PC-9 (cell line): ENCODE measurements at regions not wholly inside any gene's neighbourhood (a gene's known extent, or its start where the extent isn't known, plus 50 kb on each side); places are given as distances from the start of the nearest gene placed in this dataset.
"Not testable (repeated sequence)": the region's sequence is repeated elsewhere in the genome, so short reads cannot be mapped to it uniquely, and the experiment has no call there.

ENCODE experiments used
- BruUV-seq: library from RNA; stranded (reverse); fragments of 400-500 nt; replicated peaks from 2 replicates; lab custom pipeline; 2021; lab: Mats Ljungman, UMichigan
- CTCF ChIA-PET: fragments of 300-600 bp; sonication (Branson Sonifier 250); formaldehyde crosslinking; loops from one replicate; lab custom pipeline; 2022; ENCODE audit warnings: antibody characterized with exemption; lab: Charles Lee
- POLR2A ChIA-PET: fragments of 300-600 bp; sonication (Branson Sonifier 250); formaldehyde crosslinking; loops from one replicate; lab custom pipeline; 2022; ENCODE audit warnings: antibody characterized with exemption; ENCODE audit not compliant: unreplicated experiment; lab: Charles Lee
- DNase-seq, 2 experiments: peaks; one replicate each; pipeline versions ENCODE4 v3.0.0 to v3.0.0-alpha.2; 2015 to 2022; ENCODE audit warnings: mixed read lengths in 1 of 2
- H2AFZ ChIP-seq: fragments of 200-600 bp; sonication (generic); 2 replicates; pipeline ENCODE4 v1.8.1; 2017; ENCODE audit warnings: antibody characterized with exemption
- H3F3A ChIP-seq: fragments of 200-600 bp; sonication (generic); 2 replicates; pipeline ENCODE4 v1.8.1; 2017; ENCODE audit warnings: antibody characterized with exemption, mild to moderate bottlenecking, low read depth; ENCODE audit not compliant: insufficient read depth
- H3K27ac ChIP-seq: fragments of 200-600 bp; sonication (generic); 2 replicates; pipeline ENCODE4 v1.6.1; 2016; ENCODE audit warnings: mixed run types
- H3K27me3 ChIP-seq: fragments of 200-600 bp; sonication (generic); 2 replicates; pipeline ENCODE4 v1.6.1; 2016; ENCODE audit warnings: low read depth, mixed run types; ENCODE audit not compliant: insufficient read depth
- H3K36me3 ChIP-seq: fragments of 200-600 bp; sonication (generic); 2 replicates; pipeline ENCODE4 v1.6.1; 2016; ENCODE audit warnings: low read depth, mixed run types
- H3K4me1 ChIP-seq: fragments of 200-600 bp; sonication (generic); replicated peaks from 2 replicates; pipeline ENCODE4 v1.6.1; 2016; ENCODE audit warnings: mixed run types; ENCODE audit not compliant: insufficient read depth
- H3K4me2 ChIP-seq: fragments of 200-600 bp; sonication (generic); 2 replicates; pipeline ENCODE4 v1.6.1; 2017; ENCODE audit warnings: mixed run types
- H3K4me3 ChIP-seq: fragments of 200-600 bp; sonication (generic); 2 replicates; pipeline ENCODE4 v1.6.1; 2016; ENCODE audit warnings: mixed run types
- H3K79me2 ChIP-seq: fragments of 200-600 bp; sonication (generic); 2 replicates; pipeline ENCODE4 v1.6.1; 2017; ENCODE audit warnings: low read depth, mixed run types
- H3K9me2 ChIP-seq: fragments of 200-600 bp; sonication (generic); 2 replicates; pipeline ENCODE4 v1.8.1; 2017; ENCODE audit warnings: mild to moderate bottlenecking; ENCODE audit not compliant: insufficient read depth
- H3K9me3 ChIP-seq: fragments of 200-600 bp; sonication (generic); 2 replicates; pipeline ENCODE4 v1.8.1; 2016; ENCODE audit warnings: low read depth; ENCODE audit not compliant: insufficient read depth
- H4K20me1 ChIP-seq: fragments of 200-600 bp; sonication (generic); 2 replicates; pipeline ENCODE4 v1.8.1; 2017; ENCODE audit not compliant: insufficient read depth
- CTCF ChIP-seq: fragments of 200-600 bp; sonication (generic); conservative IDR thresholded peaks from 2 replicates; pipeline ENCODE4 v1.6.1; 2017; ENCODE audit warnings: mixed run types, antibody characterized with exemption, mild to moderate bottlenecking, moderate library complexity
- EZH2 ChIP-seq: fragments of 200-600 bp; sonication (generic); IDR thresholded peaks from 2 replicates; pipeline ENCODE4 v1.8.0; 2017; ENCODE audit warnings: antibody characterized with exemption, low read depth
- intact Hi-C: fragments of 100-400 bp; cut with micrococcal nuclease; formaldehyde crosslinking; loops from one replicate; pipeline ENCODE4 v1.10.0; 2022; ENCODE audit not compliant: unreplicated experiment

GRCh38 chr4:120003193-120003592 lies 63.5 kb downstream of the MAD2L1 start:
- intact Hi-C loops: no loop called here
- H4K20me1 ChIP-seq: no peaks in the 10 kb centered on the region
- H3K9me3 ChIP-seq: no peaks in the 10 kb centered on the region
- H3K4me3 ChIP-seq: no peak overlapping the region
- H3K79me2 ChIP-seq: no peaks in the 10 kb centered on the region
- no peak overlapping the region for H2AFZ ChIP-seq
- no peak overlapping the region for H3K27ac ChIP-seq
- H3K9me2 ChIP-seq: no peaks in the 10 kb centered on the region; the same call in 1 of the 2 replicates
- H3F3A ChIP-seq: no peaks in the 10 kb centered on the region
- ChIA-PET POLR2A (no interaction called here), CTCF (no interaction called here)
- H3K27me3 ChIP-seq: no peaks in the 10 kb centered on the region
- 0 out of 2 replicates have a peak, but pooled peaks cover 5% of the 10 kb centered on the region for H3K4me1 ChIP-seq
- TF ChIP-seq CTCF: no peak
- no peak for TF ChIP-seq EZH2
- BruUV-seq: no TSS peak
- no peak for DNase-seq
- no peak overlapping the region for H3K4me2 ChIP-seq
- H3K36me3 ChIP-seq: no peaks in the 10 kb centered on the region

GRCh38 chr4:120001850-120002249 lies 64.8 kb downstream of the MAD2L1 start:
- Histone ChIP-seq H3K36me3 (no peaks in the 10 kb centered on the region), H3K79me2 (no peaks in the 10 kb centered on the region), H2AFZ (no peak overlapping the region)

GRCh38 chr4:120000591-120001296 lies 65.9 kb downstream of the MAD2L1 start:
- Histone ChIP-seq H3K9me2 (no peaks in the 10 kb centered on the region; the same call in 1 of the 2 replicates), H3K4me1 (no peaks in the 10 kb centered on the region), H3K27ac (no peak overlapping the region), H3F3A (no peaks in the 10 kb centered on the region), H3K4me2 (no peak overlapping the region), H3K4me3 (no peak overlapping the region), H3K9me3 (no peaks in the 10 kb centered on the region), H3K79me2 (no peaks in the 10 kb centered on the region), H3K27me3 (no peaks in the 10 kb centered on the region), H3K36me3 (no peaks in the 10 kb centered on the region), H2AFZ (no peak overlapping the region), H4K20me1 (no peaks in the 10 kb centered on the region)
- DNase-seq: no peak
- ChIA-PET POLR2A (no interaction called here), CTCF (no interaction called here)
- BruUV-seq: no TSS peak
- TF ChIP-seq EZH2 (no peak), CTCF (no peak)
- intact Hi-C loops: no loop called here

More at GRCh38 chr4:120001850-120002249, 64.8 kb downstream of the MAD2L1 start:
- Histone ChIP-seq H3F3A (no peaks in the 10 kb centered on the region), H3K27me3 (no peaks in the 10 kb centered on the region), H3K4me2 (no peak overlapping the region), H3K4me3 (no peak overlapping the region), H3K4me1 (no peaks in the 10 kb centered on the region), H3K9me2 (no peaks in the 10 kb centered on the region; the same call in 1 of the 2 replicates), H3K27ac (no peak overlapping the region), H3K9me3 (no peaks in the 10 kb centered on the region), H4K20me1 (no peaks in the 10 kb centered on the region)
- BruUV-seq: no TSS peak
- POLR2A ChIA-PET: no interaction called here
- TF ChIP-seq EZH2 (no peak), CTCF (no peak)
- CTCF ChIA-PET: no interaction called here
- no peak for DNase-seq
- intact Hi-C loops: no loop called here

- H3K79me2 ChIP-seq, H3K27ac ChIP-seq, H3K27me3 ChIP-seq, POLR2A ChIA-PET, H3K36me3 ChIP-seq, H3K9me3 ChIP-seq, BruUV-seq, intact Hi-C loops, H3K4me3 ChIP-seq, H3K4me1 ChIP-seq, H3K9me2 ChIP-seq, DNase-seq, H3F3A ChIP-seq, H3K4me2 ChIP-seq, H4K20me1 ChIP-seq, CTCF ChIA-PET, H2AFZ ChIP-seq: not testable (repeated sequence)
Observed at GRCh38 chr4:119996024-119996423, 70.6 kb downstream of the MAD2L1 start.
